NB4 (cell line): ENCODE measurements at regions not wholly inside any gene's neighbourhood (a gene's known extent, or its start where the extent isn't known, plus 50 kb on each side); places are given as distances from the start of the nearest gene placed in this dataset.

Source experiments
- CTCF ChIP-seq: IDR thresholded peaks from one replicate; pipeline ENCODE4 v1.5.1; 2012; ENCODE audit warnings: low read depth, low read length
- MAX ChIP-seq: IDR thresholded peaks from 2 replicates; pipeline ENCODE4 v1.6.1; 2011; ENCODE audit warnings: low read depth, low read length
- MYC ChIP-seq: IDR thresholded peaks from 2 replicates; pipeline ENCODE4 v1.6.1; 2011; ENCODE audit warnings: low read depth, low read length
- POLR2A ChIP-seq: IDR thresholded peaks from 2 replicates; pipeline ENCODE4 v1.6.1; 2011; ENCODE audit warnings: mild to moderate bottlenecking; ENCODE audit not compliant: insufficient read length; ENCODE audit errors: extremely low read depth

GRCh38 chr13:59038824-59039223 is 1124.9 kb downstream of the DIAPH3 start:
- TF ChIP-seq CTCF (no peak), POLR2A (no peak), MYC (no peak), MAX (no peak)
